HepG2 (cell line): ENCODE measurements at regions not wholly inside any gene's neighbourhood (a gene's known extent, or its start where the extent isn't known, plus 50 kb on each side); places are given as distances from the start of the nearest gene placed in this dataset.

Source experiments
- ATAC-seq: fragments of 200-7000 bp; cut with Tn5 transposase; 3 replicates; pipeline ENCODE4 v1.9.1; 2020; ENCODE audit warnings: mild to moderate bottlenecking, moderate library complexity
- BruUV-seq: library from RNA; stranded (reverse); fragments of 400-500 nt; replicated peaks from 2 replicates; lab custom pipeline; 2021; lab: Mats Ljungman, UMichigan
- CTCF ChIA-PET: fragments of 300-600 bp; formaldehyde crosslinking; extraction: SDS; loops from one replicate; lab custom pipeline; 2021; ENCODE audit warnings: low total read pairs, inconsistent platforms, low intra/inter-chr PET ratio; lab: Yijun Ruan, JAX
- POLR2A ChIA-PET: fragments of 350-600 bp; sonication (Branson Sonifier 250); formaldehyde crosslinking; loops from one replicate; lab custom pipeline; 2020; ENCODE audit warnings: antibody characterized with exemption, inconsistent platforms; lab: Yijun Ruan, JAX
- DNase-seq: peaks from one replicate; pipeline ENCODE4 v3.0.0-alpha.2; 2015; ENCODE audit warnings: low spot score
- FAIRE-seq: peaks from 3 replicates; lab custom pipeline; 2011; peaks lifted over from hg19 to GRCh38; lab: Jason Lieb, UNC
- H2AFZ ChIP-seq: one replicate; pipeline ENCODE4 v1.6.1; 2011; ENCODE audit warnings: low read length, inconsistent platforms
- H3K27ac ChIP-seq: fragments of 300-600 bp; 3 replicates; pipeline ENCODE4 v1.8.0; 2011; ENCODE audit warnings: mixed run types, mild to moderate bottlenecking, mixed read lengths, low read length, inconsistent platforms; ENCODE audit not compliant: insufficient read depth; ENCODE audit errors: extremely low read length
- H3K27me3 ChIP-seq, 2 experiments: fragments of 200-600 bp in 1 of 2; 2 replicates in 1 of 2; 3 replicates in 1 of 2; pipeline versions ENCODE4 v1.6.0 to v1.8.0; 2011; ENCODE audit warnings: low read length in 2 of 2, mild to moderate bottlenecking in 2 of 2, moderate library complexity in 2 of 2, inconsistent platforms in 1 of 2; ENCODE audit not compliant: insufficient read depth in 2 of 2, control insufficient read depth in 1 of 2
- H3K36me3 ChIP-seq, 2 experiments: fragments of 200-600 bp in 1 of 2; replicated peaks in 1 of 2; 2 replicates in 1 of 2; 3 replicates in 1 of 2; pipeline versions ENCODE4 v1.5.1 to v1.8.0; 2011; ENCODE audit warnings: low read length in 2 of 2, inconsistent platforms in 1 of 2; ENCODE audit not compliant: insufficient read depth in 2 of 2, control insufficient read depth in 1 of 2
- H3K4me1 ChIP-seq: 2 replicates; pipeline ENCODE4 v1.5.1; 2012; ENCODE audit warnings: low read length, inconsistent platforms; ENCODE audit not compliant: insufficient read depth
- H3K4me2 ChIP-seq: 2 replicates; pipeline ENCODE4 v1.6.0; 2011; ENCODE audit warnings: low read depth, low read length, inconsistent platforms
- H3K4me3 ChIP-seq, 3 experiments: fragments of 200-600 bp in 1 of 3; sonication (generic), shearing (Covaris generic) in 1 of 3; replicated peaks in 1 of 3; 2 replicates each; pipeline ENCODE4 v1.5.1; 2011 to 2016; ENCODE audit warnings: low read length in 3 of 3, inconsistent platforms in 2 of 3, low read depth in 2 of 3, mild to moderate bottlenecking in 2 of 3, control low read depth in 1 of 3, mixed read lengths in 1 of 3; ENCODE audit not compliant: insufficient read depth in 1 of 3
- H3K79me2 ChIP-seq: one replicate; pipeline ENCODE4 v1.6.1; 2011; ENCODE audit warnings: low read length, inconsistent platforms; ENCODE audit not compliant: insufficient read depth
- H3K9ac ChIP-seq: 2 replicates; pipeline ENCODE4 v1.6.0; 2011; ENCODE audit warnings: mild to moderate bottlenecking, low read depth, low read length, inconsistent platforms; ENCODE audit not compliant: insufficient read depth
- H3K9me3 ChIP-seq: 2 replicates; pipeline ENCODE4 v1.5.1; 2012; ENCODE audit warnings: mild to moderate bottlenecking, low read length
- H4K20me1 ChIP-seq: 2 replicates; pipeline ENCODE4 v1.6.0; 2011; ENCODE audit warnings: inconsistent platforms, mild to moderate bottlenecking, low read length, moderate library complexity; ENCODE audit not compliant: insufficient read depth
- ZNF160 ChIP-seq: sonication (generic); formaldehyde crosslinking; IDR thresholded peaks from 2 replicates; pipeline ENCODE4 v1.8.0; 2022; ENCODE audit warnings: mild to moderate bottlenecking, inconsistent platforms, missing genetic modification reagents
- WGBS: methylation state at CpG from one replicate; pipeline ENCODE4 v1.1.6; 2017; ENCODE audit warnings: low lambda C conversion rate; 5-methylcytosine and 5-hydroxymethylcytosine counted together
- in situ Hi-C: cut with HindIII; loops from 2 replicates; pipeline ENCODE4 v1.10.0; 2017; ENCODE audit warnings: low pct_unique_long_range_greater_than_20kb; ENCODE audit not compliant: extremely low pct_ligation_motif_present
- intact Hi-C: fragments of 100-400 bp; cut with micrococcal nuclease; formaldehyde crosslinking; loops from one replicate; pipeline ENCODE4 v1.10.0; 2022; ENCODE audit not compliant: unreplicated experiment
- TF ChIP-seq, protein P1 (sequence below): sonication (generic); formaldehyde crosslinking; IDR thresholded peaks from 2 replicates; pipeline ENCODE4 v1.4.0; 2020; ENCODE audit warnings: low read depth, missing genetic modification reagents

- H3K4me2 ChIP-seq = no peak overlapping the region
- in situ Hi-C loops = no loop called here
- WGBS = 1% methylated on average over 3 of the region's 3 CpGs
Measured at GRCh38 chr2:11060376-11061169, 94.7 kb upstream of the SLC66A3 start.

More at GRCh38 chr2:11060376-11061169, 94.7 kb upstream of the SLC66A3 start:
- FAIRE-seq (no peak), DNase-seq (no peak), ATAC-seq (no peak)
- no peak overlapping the region for H3K27ac ChIP-seq
- no peaks in the 10 kb centered on the region for H3K4me1 ChIP-seq
- H3K4me3 ChIP-seq = no peak overlapping the region
- peaks cover 15% of the 10 kb centered on the region for H3K9me3 ChIP-seq
- no TSS peak for BruUV-seq
- ChIA-PET CTCF (no interaction called here), POLR2A (no interaction called here)
- intact Hi-C loops = no loop called here
- H3K79me2 ChIP-seq = no peaks in the 10 kb centered on the region
- H2AFZ ChIP-seq = no peak overlapping the region
- no peaks in the 10 kb centered on the region for H3K36me3 ChIP-seq
- no peak overlapping the region for H3K9ac ChIP-seq
- H3K27me3 ChIP-seq = peaks cover 0 to 25% of the 10 kb centered on the region in 2 experiments
- TF ChIP-seq, protein P1, sequence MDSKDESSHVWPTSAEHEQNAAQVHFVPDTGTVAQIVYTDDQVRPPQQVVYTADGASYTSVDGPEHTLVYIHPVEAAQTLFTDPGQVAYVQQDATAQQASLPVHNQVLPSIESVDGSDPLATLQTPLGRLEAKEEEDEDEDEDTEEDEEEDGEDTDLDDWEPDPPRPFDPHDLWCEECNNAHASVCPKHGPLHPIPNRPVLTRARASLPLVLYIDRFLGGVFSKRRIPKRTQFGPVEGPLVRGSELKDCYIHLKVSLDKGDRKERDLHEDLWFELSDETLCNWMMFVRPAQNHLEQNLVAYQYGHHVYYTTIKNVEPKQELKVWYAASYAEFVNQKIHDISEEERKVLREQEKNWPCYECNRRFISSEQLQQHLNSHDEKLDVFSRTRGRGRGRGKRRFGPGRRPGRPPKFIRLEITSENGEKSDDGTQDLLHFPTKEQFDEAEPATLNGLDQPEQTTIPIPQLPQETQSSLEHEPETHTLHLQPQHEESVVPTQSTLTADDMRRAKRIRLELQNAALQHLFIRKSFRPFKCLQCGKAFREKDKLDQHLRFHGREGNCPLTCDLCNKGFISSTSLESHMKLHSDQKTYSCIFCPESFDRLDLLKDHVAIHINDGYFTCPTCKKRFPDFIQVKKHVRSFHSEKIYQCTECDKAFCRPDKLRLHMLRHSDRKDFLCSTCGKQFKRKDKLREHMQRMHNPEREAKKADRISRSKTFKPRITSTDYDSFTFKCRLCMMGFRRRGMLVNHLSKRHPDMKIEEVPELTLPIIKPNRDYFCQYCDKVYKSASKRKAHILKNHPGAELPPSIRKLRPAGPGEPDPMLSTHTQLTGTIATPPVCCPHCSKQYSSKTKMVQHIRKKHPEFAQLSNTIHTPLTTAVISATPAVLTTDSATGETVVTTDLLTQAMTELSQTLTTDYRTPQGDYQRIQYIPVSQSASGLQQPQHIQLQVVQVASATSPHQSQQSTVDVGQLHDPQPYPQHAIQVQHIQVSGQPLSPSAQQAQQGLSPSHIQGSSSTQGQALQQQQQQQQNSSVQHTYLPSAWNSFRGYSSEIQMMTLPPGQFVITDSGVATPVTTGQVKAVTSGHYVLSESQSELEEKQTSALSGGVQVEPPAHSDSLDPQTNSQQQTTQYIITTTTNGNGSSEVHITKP = no peak
- TF ChIP-seq ZNF160 (CRISPR knock-in tag) = peak; percentile 93; the same call in 1 of the 2 replicates
- H4K20me1 ChIP-seq = no peaks in the 10 kb centered on the region
